HG02938 (cell line): ENCODE measurements at regions not wholly inside any gene's neighbourhood (a gene's known extent, or its start where the extent isn't known, plus 50 kb on each side); places are given as distances from the start of the nearest gene placed in this dataset.

Source experiments
- ATAC-seq: cut with Tn5 transposase; IDR thresholded peaks from one replicate; pipeline ENCODE4 v1.9.1; 2021; ENCODE audit warnings: mild to moderate bottlenecking, moderate library complexity; ENCODE audit not compliant: unreplicated experiment

- no peak for ATAC-seq
These were observed 54.3 kb downstream of the TMEM215 start for GRCh38 chr9:32837551-32838058.

GRCh38 chr9:32839013-32839885 is 55.9 kb downstream of the TMEM215 start:
- peak; percentile 79 for ATAC-seq

- ATAC-seq, result no peak
These were observed 58.0 kb downstream of the TMEM215 start for GRCh38 chr9:32841314-32841713.

- no peak for ATAC-seq
These were observed 60.0 kb downstream of the TMEM215 start for GRCh38 chr9:32843295-32843694.

- ATAC-seq, result no peak
These were observed 60.9 kb downstream of the TMEM215 start for GRCh38 chr9:32844259-32844658.

- no peak for ATAC-seq
These were observed 70.9 kb downstream of the TMEM215 start for GRCh38 chr9:32854271-32854670.

GRCh38 chr9:32855752-32856151 is 72.4 kb downstream of the TMEM215 start:
- ATAC-seq, result no peak

GRCh38 chr9:32863291-32863690 is 80.0 kb downstream of the TMEM215 start:
- ATAC-seq, result no peak

GRCh38 chr9:32864971-32865370 is 81.6 kb downstream of the TMEM215 start:
- no peak for ATAC-seq

GRCh38 chr9:32866273-32866672 is 82.9 kb downstream of the TMEM215 start:
- no peak for ATAC-seq

GRCh38 chr9:32867026-32867425 is 83.7 kb downstream of the TMEM215 start:
- no peak for ATAC-seq

- no peak for ATAC-seq
These were observed 84.4 kb downstream of the TMEM215 start for GRCh38 chr9:32867601-32868204.

- ATAC-seq, result no peak
These were observed 86.1 kb downstream of the TMEM215 start for GRCh38 chr9:32869404-32869803.

GRCh38 chr9:32873131-32873530 is 89.8 kb downstream of the TMEM215 start:
- ATAC-seq, result no peak

- ATAC-seq, result no peak
These were observed 90.2 kb downstream of the TMEM215 start for GRCh38 chr9:32873553-32873952.

GRCh38 chr9:32875242-32875641 is 91.9 kb downstream of the TMEM215 start:
- no peak for ATAC-seq

- no peak for ATAC-seq
These were observed 92.4 kb downstream of the TMEM215 start for GRCh38 chr9:32875748-32876147.

- no peak for ATAC-seq
These were observed 93.8 kb downstream of the TMEM215 start for GRCh38 chr9:32877103-32877502.

GRCh38 chr9:32877639-32878217 is 94.4 kb downstream of the TMEM215 start:
- ATAC-seq, result no peak

- no peak for ATAC-seq
These were observed 96.0 kb downstream of the TMEM215 start for GRCh38 chr9:32879335-32879734.

GRCh38 chr9:32881948-32882347 is 98.6 kb downstream of the TMEM215 start:
- ATAC-seq, result no peak

- no peak for ATAC-seq
These were observed 99.4 kb downstream of the TMEM215 start for GRCh38 chr9:32882705-32883104.
